ENCODE measurements at regions not wholly inside any gene's neighbourhood (a gene's known extent, or its start where the extent isn't known, plus 50 kb on each side); places are given as distances from the start of the nearest gene placed in this dataset.
A peak's percentile ranks its signal among the peaks of the same experiment; 100 is the strongest.

DNA sequence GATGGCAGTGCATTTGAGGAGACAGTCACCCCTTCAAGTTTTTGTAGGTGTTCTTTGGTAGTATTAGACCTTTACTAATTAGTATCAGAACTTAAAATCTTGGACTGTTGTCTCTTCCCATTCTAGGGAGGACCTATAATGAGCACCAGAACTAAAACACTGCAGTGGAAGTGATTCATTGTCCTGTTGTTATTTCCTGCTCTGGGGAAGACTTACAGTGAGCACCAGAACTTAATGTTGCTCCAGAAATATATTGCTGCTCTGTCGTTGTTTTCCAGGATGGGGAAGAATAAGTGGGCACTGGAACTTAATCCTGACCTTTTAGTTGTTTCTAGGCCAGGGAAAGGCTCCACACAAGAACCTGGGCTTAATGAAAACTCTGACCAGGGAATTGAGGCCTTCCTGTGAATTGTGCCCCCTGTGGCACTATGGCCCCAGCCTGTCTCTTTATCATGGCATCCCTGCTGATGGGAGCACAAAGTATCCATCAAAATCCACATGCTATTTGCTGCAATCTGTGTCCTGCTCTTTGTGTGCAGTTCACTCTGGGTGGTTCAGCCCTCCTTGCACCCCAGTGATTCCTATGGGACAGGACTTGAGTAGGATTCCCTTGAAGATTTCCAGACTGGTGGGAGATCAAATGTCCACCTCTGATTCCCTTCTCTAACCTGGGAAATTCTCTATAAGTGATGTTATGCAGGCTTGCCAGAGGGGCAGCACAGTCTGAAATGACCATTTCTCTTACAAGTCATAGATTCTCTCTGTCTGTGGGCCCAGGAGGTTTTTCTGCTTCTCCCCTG is 175.8 kb downstream of the PAWR start:
- no peak overlapping the region for H3K4me3 ChIP-seq (ENCODE audit: low read depth, low read length)
- no peak for TF ChIP-seq MYC (IDR thresholded peaks at IDR 0.05; ENCODE audit: low read depth, low read length)
- TF ChIP-seq, protein P1, sequence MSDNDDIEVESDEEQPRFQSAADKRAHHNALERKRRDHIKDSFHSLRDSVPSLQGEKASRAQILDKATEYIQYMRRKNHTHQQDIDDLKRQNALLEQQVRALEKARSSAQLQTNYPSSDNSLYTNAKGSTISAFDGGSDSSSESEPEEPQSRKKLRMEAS (IDR thresholded peaks at IDR 0.05; ENCODE audit: low read depth, low read length), result no peak
- no peak for TF ChIP-seq POLR2A (IDR thresholded peaks at IDR 0.05; ENCODE audit: extremely low read depth, insufficient read length)
- TF ChIP-seq, protein P2, sequence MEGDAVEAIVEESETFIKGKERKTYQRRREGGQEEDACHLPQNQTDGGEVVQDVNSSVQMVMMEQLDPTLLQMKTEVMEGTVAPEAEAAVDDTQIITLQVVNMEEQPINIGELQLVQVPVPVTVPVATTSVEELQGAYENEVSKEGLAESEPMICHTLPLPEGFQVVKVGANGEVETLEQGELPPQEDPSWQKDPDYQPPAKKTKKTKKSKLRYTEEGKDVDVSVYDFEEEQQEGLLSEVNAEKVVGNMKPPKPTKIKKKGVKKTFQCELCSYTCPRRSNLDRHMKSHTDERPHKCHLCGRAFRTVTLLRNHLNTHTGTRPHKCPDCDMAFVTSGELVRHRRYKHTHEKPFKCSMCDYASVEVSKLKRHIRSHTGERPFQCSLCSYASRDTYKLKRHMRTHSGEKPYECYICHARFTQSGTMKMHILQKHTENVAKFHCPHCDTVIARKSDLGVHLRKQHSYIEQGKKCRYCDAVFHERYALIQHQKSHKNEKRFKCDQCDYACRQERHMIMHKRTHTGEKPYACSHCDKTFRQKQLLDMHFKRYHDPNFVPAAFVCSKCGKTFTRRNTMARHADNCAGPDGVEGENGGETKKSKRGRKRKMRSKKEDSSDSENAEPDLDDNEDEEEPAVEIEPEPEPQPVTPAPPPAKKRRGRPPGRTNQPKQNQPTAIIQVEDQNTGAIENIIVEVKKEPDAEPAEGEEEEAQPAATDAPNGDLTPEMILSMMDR (IDR thresholded peaks at IDR 0.05; ENCODE audit: low read depth, low read length), result no peak
- no peak for DNase-seq (ENCODE audit: low read depth)

DNA sequence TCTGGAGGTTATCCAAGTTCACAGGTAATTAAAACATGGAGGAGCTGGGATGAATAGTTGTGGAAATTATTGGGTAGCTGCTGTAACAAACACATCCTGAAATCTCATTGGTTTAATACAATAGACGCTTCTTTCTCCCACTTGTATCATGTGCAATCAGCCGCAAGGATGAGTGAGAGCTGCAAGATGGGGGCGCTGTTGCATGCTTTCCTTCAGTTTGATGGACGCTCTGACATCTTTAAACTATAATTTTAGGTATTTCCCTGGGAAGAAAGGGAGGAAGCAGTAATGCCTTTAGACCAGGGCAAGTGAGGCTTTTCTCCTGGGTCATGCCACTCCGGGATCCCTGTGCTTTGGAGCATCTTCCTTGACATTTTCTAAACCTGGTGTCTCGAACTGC is 178.7 kb downstream of the PAWR start:
- H3K4me3 ChIP-seq (ENCODE audit: low read depth, low read length), result no peak overlapping the region
- DNase-seq (ENCODE audit: low read depth), result peak; percentile 14
- TF ChIP-seq, protein P2 (IDR thresholded peaks at IDR 0.05; ENCODE audit: low read depth, low read length), result peak; percentile 40
- TF ChIP-seq MYC (IDR thresholded peaks at IDR 0.05; ENCODE audit: low read depth, low read length), result no peak
- TF ChIP-seq, protein P1 (IDR thresholded peaks at IDR 0.05; ENCODE audit: low read depth, low read length), result no peak

DNA sequence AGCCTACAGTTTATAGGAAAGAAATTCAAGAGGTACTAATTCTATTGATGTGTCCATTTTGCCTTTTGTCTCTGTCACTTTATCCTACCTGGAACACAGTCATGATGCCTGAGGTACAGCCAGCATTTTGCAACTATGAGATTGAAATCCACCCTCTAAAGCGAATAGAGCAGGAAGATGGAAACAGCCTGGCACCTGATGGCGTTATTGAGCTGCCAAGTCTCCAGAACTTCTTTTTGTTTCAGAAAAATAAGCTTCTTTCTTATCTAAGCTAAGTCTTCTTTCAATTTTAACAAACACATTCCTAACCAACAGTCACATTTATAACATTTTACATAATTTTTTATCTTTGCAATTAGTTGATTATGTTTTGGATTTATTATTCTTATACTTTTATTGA is 182.1 kb downstream of the PAWR start:
- H3K4me3 ChIP-seq (ENCODE audit: low read depth, low read length), result no peak overlapping the region
- no peak for DNase-seq (ENCODE audit: low read depth)
- TF ChIP-seq POLR2A (IDR thresholded peaks at IDR 0.05; ENCODE audit: extremely low read depth, insufficient read length) (no peak), MYC (IDR thresholded peaks at IDR 0.05; ENCODE audit: low read depth, low read length) (no peak)
- TF ChIP-seq, protein P2 (IDR thresholded peaks at IDR 0.05; ENCODE audit: low read depth, low read length), result no peak
- TF ChIP-seq, protein P1 (IDR thresholded peaks at IDR 0.05; ENCODE audit: low read depth, low read length), result no peak

All from NB4 (cell line).